DOHH2 (cell line): ENCODE measurements at regions not wholly inside any gene's neighbourhood (a gene's known extent, or its start where the extent isn't known, plus 50 kb on each side); places are given as distances from the start of the nearest gene placed in this dataset.

ENCODE experiments used
- H3F3A ChIP-seq: fragments of 200-600 bp; sonication (generic), shearing (Covaris generic); 2 replicates; pipeline ENCODE4 v1.6.0; 2016; ENCODE audit warnings: antibody characterized with exemption, mild to moderate bottlenecking; ENCODE audit not compliant: control insufficient read depth, insufficient read depth
- H3K27ac ChIP-seq: fragments of 200-600 bp; sonication (generic); 2 replicates; pipeline ENCODE4 v1.5.1; 2014; ENCODE audit warnings: low read depth, mild to moderate bottlenecking, low read length, moderate library complexity
- H3K27me3 ChIP-seq: fragments of 200-600 bp; sonication (generic); 2 replicates; pipeline ENCODE4 v1.6.1; 2014; ENCODE audit warnings: mild to moderate bottlenecking, low read length, mixed read lengths; ENCODE audit not compliant: control insufficient read depth
- H3K36me3 ChIP-seq: fragments of 200-600 bp; sonication (generic); 2 replicates; pipeline ENCODE4 v1.6.1; 2014; ENCODE audit warnings: mild to moderate bottlenecking, low read length, moderate library complexity, mixed read lengths; ENCODE audit not compliant: control insufficient read depth
- H3K4me1 ChIP-seq: fragments of 200-600 bp; sonication (generic); 2 replicates; pipeline ENCODE4 v1.6.1; 2014; ENCODE audit warnings: mild to moderate bottlenecking, low read length, mixed read lengths; ENCODE audit not compliant: control insufficient read depth
- H3K4me2 ChIP-seq: fragments of 200-600 bp; sonication (generic); 2 replicates; pipeline ENCODE4 v1.6.0; 2014; ENCODE audit warnings: mild to moderate bottlenecking, low read length, moderate library complexity
- H3K4me3 ChIP-seq: fragments of 200-600 bp; sonication (generic); 2 replicates; pipeline ENCODE4 v1.5.1; 2014; ENCODE audit warnings: mild to moderate bottlenecking, low read length, mixed read lengths
- H3K79me2 ChIP-seq: fragments of 200-600 bp; sonication (generic); 2 replicates; pipeline ENCODE4 v1.6.1; 2014; ENCODE audit warnings: mild to moderate bottlenecking, low read length, mixed read lengths; ENCODE audit not compliant: control insufficient read depth
- H3K9me2 ChIP-seq: fragments of 200-600 bp; sonication (generic); replicated peaks from 2 replicates; pipeline ENCODE4 v1.6.1; 2014; ENCODE audit warnings: mild to moderate bottlenecking, low read length, mixed read lengths; ENCODE audit not compliant: control insufficient read depth
- H3K9me3 ChIP-seq: fragments of 200-600 bp; sonication (generic); 2 replicates; pipeline ENCODE4 v1.6.1; 2014; ENCODE audit warnings: antibody characterized with exemption, low read length, mixed read lengths; ENCODE audit not compliant: control insufficient read depth, insufficient read depth
- H4K20me1 ChIP-seq: fragments of 200-600 bp; sonication (generic); 2 replicates; pipeline ENCODE4 v1.6.0; 2014; ENCODE audit warnings: low read depth, mild to moderate bottlenecking, antibody characterized with exemption, low read length, moderate library complexity; ENCODE audit not compliant: control insufficient read depth, insufficient read depth
- CTCF ChIP-seq: fragments of 200-600 bp; sonication (generic); IDR thresholded peaks from one replicate; pipeline ENCODE4 v1.5.1; 2014; ENCODE audit warnings: antibody characterized with exemption, mild to moderate bottlenecking, low read depth, low read length; ENCODE audit not compliant: poor library complexity, severe bottlenecking
- EZH2phosphoT487 ChIP-seq: fragments of 200-600 bp; sonication (generic); IDR thresholded peaks from 2 replicates; pipeline ENCODE4 v1.6.1; 2017; ENCODE audit warnings: borderline replicate concordance, mild to moderate bottlenecking, antibody characterized with exemption, low read length, moderate library complexity, mixed read lengths

GRCh38 chr5:74367241-74367733 is 273.2 kb downstream of the ENC1 start:
- Histone ChIP-seq H4K20me1 (no peaks in the 10 kb centered on the region), H3K27ac (no peak overlapping the region), H3K4me2 (no peak overlapping the region), H3K4me3 (no peak overlapping the region), H3K79me2 (no peaks in the 10 kb centered on the region), H3K36me3 (no peaks in the 10 kb centered on the region), H3K9me2 (no peaks in the 10 kb centered on the region), H3K9me3 (no peaks in the 10 kb centered on the region), H3K4me1 (no peaks in the 10 kb centered on the region), H3F3A (no peaks in the 10 kb centered on the region), H3K27me3 (no peaks in the 10 kb centered on the region)
- no peak for TF ChIP-seq CTCF
- no peak for TF ChIP-seq EZH2phosphoT487

- no peaks in the 10 kb centered on the region for H3K27me3 ChIP-seq
- no peaks in the 10 kb centered on the region for H3K9me3 ChIP-seq
- no peaks in the 10 kb centered on the region for H3K79me2 ChIP-seq
- no peaks in the 10 kb centered on the region for H4K20me1 ChIP-seq
- H3K36me3 ChIP-seq: no peaks in the 10 kb centered on the region
- TF ChIP-seq CTCF (no peak), EZH2phosphoT487 (no peak)
- H3K4me1 ChIP-seq: no peaks in the 10 kb centered on the region
- H3K4me3 ChIP-seq: no peak overlapping the region
- no peak overlapping the region for H3K4me2 ChIP-seq
- no peaks in the 10 kb centered on the region for H3K9me2 ChIP-seq
- H3F3A ChIP-seq: no peaks in the 10 kb centered on the region
- H3K27ac ChIP-seq: no peak overlapping the region
Measured at GRCh38 chr5:74365723-74366122, 274.8 kb downstream of the ENC1 start.

- no peak for TF ChIP-seq EZH2phosphoT487
- no peak for TF ChIP-seq CTCF
- Histone ChIP-seq H4K20me1 (no peaks in the 10 kb centered on the region), H3K9me3 (no peaks in the 10 kb centered on the region), H3K27ac (no peak overlapping the region), H3F3A (no peaks in the 10 kb centered on the region), H3K4me3 (no peak overlapping the region), H3K4me1 (no peaks in the 10 kb centered on the region), H3K36me3 (no peaks in the 10 kb centered on the region), H3K9me2 (no peaks in the 10 kb centered on the region), H3K79me2 (no peaks in the 10 kb centered on the region), H3K27me3 (no peaks in the 10 kb centered on the region), H3K4me2 (no peak overlapping the region)
Measured at GRCh38 chr5:74364507-74364906, 276.0 kb downstream of the ENC1 start.
